HG02885 (cell line): ENCODE measurements at regions not wholly inside any gene's neighbourhood (a gene's known extent, or its start where the extent isn't known, plus 50 kb on each side); places are given as distances from the start of the nearest gene placed in this dataset.
A peak's percentile ranks its signal among the peaks of the same experiment; 100 is the strongest.

Experiments
- ATAC-seq: cut with Tn5 transposase; IDR thresholded peaks from one replicate; pipeline ENCODE4 v1.9.1; 2021; ENCODE audit warnings: mild to moderate bottlenecking; ENCODE audit not compliant: unreplicated experiment, poor library complexity

GRCh38 chr15:46672041-46672440 is 1037.2 kb downstream of the SQOR start:
- no peak for ATAC-seq

GRCh38 chr15:46676233-46677206 is 1040.8 kb upstream of the SEMA6D start:
- ATAC-seq = no peak

GRCh38 chr15:46677491-46677890 is 1039.8 kb upstream of the SEMA6D start:
- no peak for ATAC-seq

- ATAC-seq = no peak
Observed at GRCh38 chr15:46681901-46682300, 1035.4 kb upstream of the SEMA6D start.

GRCh38 chr15:46682969-46683791 is 1034.1 kb upstream of the SEMA6D start:
- ATAC-seq = no peak

DNA sequence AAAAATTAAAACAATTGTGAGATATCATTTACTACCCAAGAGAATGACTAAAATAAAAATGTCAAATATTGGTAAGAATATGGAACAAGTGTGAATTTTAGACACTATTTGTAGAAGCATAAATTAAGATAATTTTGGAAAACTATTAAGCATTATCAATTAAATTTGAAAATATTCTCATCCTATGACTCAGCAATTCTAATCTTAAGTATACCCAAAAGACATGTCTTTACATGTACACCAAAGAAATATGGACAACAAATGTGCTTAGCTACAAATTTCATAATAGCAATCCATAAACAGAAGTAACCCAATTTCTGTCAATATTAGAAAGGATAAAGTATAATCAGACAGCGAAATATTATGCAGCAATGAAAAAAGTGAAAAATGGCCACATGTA is 1032.2 kb upstream of the SEMA6D start:
- no peak for ATAC-seq

DNA sequence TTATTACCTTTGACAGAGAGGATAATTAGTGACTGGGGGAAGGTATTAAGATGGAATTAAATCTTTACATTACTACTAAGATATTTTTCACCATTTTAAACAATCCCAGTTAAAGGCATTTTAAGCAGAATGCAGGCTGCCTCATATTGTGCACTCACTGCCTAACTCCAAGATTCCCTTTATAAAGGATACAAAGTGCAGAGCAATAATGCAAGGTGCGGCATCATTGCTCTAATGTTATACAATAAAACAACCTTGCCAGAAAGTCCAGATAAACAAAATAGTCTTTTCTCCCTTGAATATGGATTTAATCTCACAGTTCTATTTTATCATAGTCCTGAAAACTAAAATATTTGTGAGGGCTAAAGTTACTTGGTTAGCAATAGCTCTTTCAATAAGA is 1031.6 kb upstream of the SEMA6D start:
- ATAC-seq = no peak

DNA sequence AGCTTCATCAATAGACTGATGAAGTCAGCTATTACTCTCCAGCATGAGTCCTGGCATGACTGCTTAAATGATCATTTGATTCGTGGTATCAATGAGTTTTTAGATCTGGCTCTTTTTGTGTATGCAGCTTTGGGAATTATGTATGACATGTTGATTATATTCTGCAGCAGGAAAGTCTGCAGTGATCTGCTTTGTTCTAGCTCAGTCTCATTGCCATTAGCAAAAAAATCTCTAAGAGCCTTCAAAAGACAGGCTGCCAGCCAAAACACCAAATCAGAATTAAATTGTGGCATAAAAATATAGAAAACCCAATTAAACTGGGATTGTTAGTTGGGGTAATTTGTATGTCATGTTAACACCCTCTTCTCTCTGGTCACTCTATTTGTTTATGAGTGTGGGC is 1021.0 kb upstream of the SEMA6D start:
- ATAC-seq = no peak

DNA sequence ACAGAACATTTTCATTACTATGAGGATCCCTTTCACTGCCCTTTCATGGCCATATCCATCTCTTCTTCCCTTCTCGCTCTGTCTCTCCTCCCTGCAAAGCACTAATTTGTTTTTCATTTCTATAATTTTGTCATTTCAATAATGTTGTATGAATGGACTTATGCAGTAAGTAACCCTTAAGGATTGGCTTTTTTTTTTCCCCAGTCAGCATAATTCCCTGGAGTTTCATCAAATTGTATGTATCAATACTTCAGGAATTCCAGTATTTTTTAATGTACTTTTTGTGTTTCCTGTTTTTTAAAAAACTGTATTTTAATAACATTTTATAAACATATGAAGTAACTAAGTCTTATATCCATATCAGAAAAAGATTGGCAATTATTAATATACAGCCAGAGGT is 1016.0 kb upstream of the SEMA6D start:
- no peak for ATAC-seq

GRCh38 chr15:46701896-46702295 is 1015.4 kb upstream of the SEMA6D start:
- no peak for ATAC-seq

- ATAC-seq = peak; percentile 85
Observed at GRCh38 chr15:46703020-46703861, 1014.1 kb upstream of the SEMA6D start.

GRCh38 chr15:46703871-46704637 is 1013.3 kb upstream of the SEMA6D start:
- ATAC-seq = peak; percentile 59

- ATAC-seq = no peak
Observed at GRCh38 chr15:46707452-46707851, 1009.9 kb upstream of the SEMA6D start.

- no peak for ATAC-seq
Observed at GRCh38 chr15:46708226-46708625, 1009.1 kb upstream of the SEMA6D start.

GRCh38 chr15:46709460-46710083 is 1007.7 kb upstream of the SEMA6D start:
- ATAC-seq = no peak

GRCh38 chr15:46710401-46710960 is 1006.8 kb upstream of the SEMA6D start:
- ATAC-seq = no peak

GRCh38 chr15:46713045-46713444 is 1004.3 kb upstream of the SEMA6D start:
- ATAC-seq = no peak

DNA sequence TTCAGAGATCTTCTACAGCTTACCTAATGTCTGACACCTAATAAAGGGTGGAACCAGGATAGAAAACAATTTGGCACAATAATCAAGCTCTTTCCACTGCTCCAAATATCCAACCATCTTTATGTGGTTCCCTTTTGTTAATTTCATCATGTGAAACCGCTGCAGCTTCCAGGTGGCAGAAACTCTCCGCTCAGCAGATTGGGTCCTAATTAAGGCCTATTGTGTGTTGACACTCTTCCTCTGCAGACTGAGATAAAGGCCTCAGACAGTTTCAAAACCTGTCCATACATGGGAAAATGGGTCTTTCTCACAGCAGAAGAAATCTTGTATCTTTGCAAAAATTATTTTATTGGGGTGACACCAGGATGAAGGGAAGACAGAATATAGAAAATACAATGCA is 1002.4 kb upstream of the SEMA6D start:
- ATAC-seq = no peak

GRCh38 chr15:46723308-46723707 is 994.0 kb upstream of the SEMA6D start:
- ATAC-seq = peak; percentile 62
